C4-2B (cell line): ENCODE measurements at regions not wholly inside any gene's neighbourhood (a gene's known extent, or its start where the extent isn't known, plus 50 kb on each side); places are given as distances from the start of the nearest gene placed in this dataset.

Source experiments
- CTCF ChIP-seq: fragments of 450-650 bp; conservative IDR thresholded peaks from 2 replicates; pipeline ENCODE4 v1.5.1; 2017; ENCODE audit warnings: mild to moderate bottlenecking
- ZFX ChIP-seq: fragments of 450-650 bp; IDR thresholded peaks from 2 replicates; pipeline ENCODE4 v1.6.1; 2017

DNA sequence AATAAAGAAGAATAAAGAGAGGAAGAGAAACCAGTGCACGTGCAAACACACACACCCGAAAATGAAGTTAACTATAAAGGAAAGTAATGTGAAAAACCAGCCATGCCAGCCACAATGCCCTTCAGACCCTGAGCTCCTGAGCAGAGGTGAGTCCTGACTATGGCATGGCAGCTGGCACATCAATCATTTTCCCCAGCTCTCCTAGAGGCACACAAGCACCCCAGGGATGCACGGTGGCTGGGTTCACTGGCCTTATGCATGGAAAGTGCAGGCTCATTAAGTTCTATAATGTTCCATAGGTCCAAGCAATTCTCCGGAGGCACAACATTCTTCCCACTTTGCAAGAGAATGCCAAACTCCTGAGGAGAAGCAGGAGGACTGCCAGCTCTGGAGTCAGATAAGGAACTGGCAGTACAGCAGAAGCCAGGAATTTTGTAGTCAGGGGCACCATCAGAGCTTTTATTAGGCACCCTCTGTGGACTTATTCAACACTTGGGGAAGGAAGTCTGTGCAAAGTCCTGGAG, 175.0 kb upstream of the PRDM1 start:
- TF ChIP-seq CTCF: no peak
- TF ChIP-seq ZFX: no peak
